WERI-Rb-1 (cell line): ENCODE measurements at regions not wholly inside any gene's neighbourhood (a gene's known extent, or its start where the extent isn't known, plus 50 kb on each side); places are given as distances from the start of the nearest gene placed in this dataset.

Experiments
- DNase-seq: peaks from one replicate; pipeline ENCODE4 v3.0.0-alpha.2; 2020
- H3K27ac ChIP-seq: fragments of 250-450 bp; sonication (Bioruptor Pico); 2 replicates; pipeline ENCODE4 v1.5.1; 2020; ENCODE audit warnings: mild to moderate bottlenecking, moderate library complexity
- H3K27me3 ChIP-seq: fragments of 250-450 bp; sonication (Bioruptor Pico); 2 replicates; pipeline ENCODE4 v1.5.1; 2021; ENCODE audit warnings: mild to moderate bottlenecking, low read depth, moderate library complexity; ENCODE audit not compliant: insufficient read depth, severe bottlenecking
- H3K36me3 ChIP-seq: fragments of 250-450 bp; sonication (Bioruptor Pico); 2 replicates; pipeline ENCODE4 v1.5.1; 2020; ENCODE audit warnings: mild to moderate bottlenecking, moderate library complexity
- H3K4me3 ChIP-seq: 2 replicates; pipeline ENCODE4 v1.5.1; 2011; ENCODE audit warnings: low read depth, mild to moderate bottlenecking, control low read depth, low read length
- H3K9me3 ChIP-seq: fragments of 250-450 bp; sonication (Bioruptor Pico); 2 replicates; pipeline ENCODE4 v1.5.1; 2021; ENCODE audit warnings: mild to moderate bottlenecking, moderate library complexity; ENCODE audit not compliant: severe bottlenecking
- TF ChIP-seq, protein P1 (sequence below): IDR thresholded peaks from 2 replicates; pipeline ENCODE4 v1.5.1; 2011; ENCODE audit warnings: low read depth, mild to moderate bottlenecking, control low read depth, inconsistent platforms, low read length

DNA sequence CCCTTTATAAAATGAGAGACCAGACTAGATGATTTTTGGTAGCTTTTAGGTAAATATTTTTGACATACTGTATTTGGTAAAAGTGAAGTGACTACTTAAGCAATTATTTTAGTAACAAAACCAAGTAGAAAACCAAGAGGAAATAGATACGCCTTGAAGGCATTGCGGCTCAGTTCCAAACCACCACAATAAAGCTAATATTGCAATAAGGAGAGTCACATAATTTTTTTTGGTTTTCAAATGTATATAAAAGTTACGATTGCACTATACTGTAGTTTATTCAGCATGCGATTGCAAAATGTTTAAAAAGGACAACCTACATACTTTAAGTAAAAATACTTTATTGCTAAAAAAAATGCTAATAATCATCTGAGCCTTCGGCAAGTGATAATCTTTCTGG, 581.7 kb upstream of the POT1 start:
- DNase-seq = no peak
- H3K36me3 ChIP-seq = no peaks in the 10 kb centered on the region
- no peaks in the 10 kb centered on the region for H3K9me3 ChIP-seq
- no peak overlapping the region for H3K27ac ChIP-seq
- no peaks in the 10 kb centered on the region for H3K27me3 ChIP-seq
- TF ChIP-seq, protein P1, sequence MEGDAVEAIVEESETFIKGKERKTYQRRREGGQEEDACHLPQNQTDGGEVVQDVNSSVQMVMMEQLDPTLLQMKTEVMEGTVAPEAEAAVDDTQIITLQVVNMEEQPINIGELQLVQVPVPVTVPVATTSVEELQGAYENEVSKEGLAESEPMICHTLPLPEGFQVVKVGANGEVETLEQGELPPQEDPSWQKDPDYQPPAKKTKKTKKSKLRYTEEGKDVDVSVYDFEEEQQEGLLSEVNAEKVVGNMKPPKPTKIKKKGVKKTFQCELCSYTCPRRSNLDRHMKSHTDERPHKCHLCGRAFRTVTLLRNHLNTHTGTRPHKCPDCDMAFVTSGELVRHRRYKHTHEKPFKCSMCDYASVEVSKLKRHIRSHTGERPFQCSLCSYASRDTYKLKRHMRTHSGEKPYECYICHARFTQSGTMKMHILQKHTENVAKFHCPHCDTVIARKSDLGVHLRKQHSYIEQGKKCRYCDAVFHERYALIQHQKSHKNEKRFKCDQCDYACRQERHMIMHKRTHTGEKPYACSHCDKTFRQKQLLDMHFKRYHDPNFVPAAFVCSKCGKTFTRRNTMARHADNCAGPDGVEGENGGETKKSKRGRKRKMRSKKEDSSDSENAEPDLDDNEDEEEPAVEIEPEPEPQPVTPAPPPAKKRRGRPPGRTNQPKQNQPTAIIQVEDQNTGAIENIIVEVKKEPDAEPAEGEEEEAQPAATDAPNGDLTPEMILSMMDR = no peak
- H3K4me3 ChIP-seq = no peak overlapping the region

DNA sequence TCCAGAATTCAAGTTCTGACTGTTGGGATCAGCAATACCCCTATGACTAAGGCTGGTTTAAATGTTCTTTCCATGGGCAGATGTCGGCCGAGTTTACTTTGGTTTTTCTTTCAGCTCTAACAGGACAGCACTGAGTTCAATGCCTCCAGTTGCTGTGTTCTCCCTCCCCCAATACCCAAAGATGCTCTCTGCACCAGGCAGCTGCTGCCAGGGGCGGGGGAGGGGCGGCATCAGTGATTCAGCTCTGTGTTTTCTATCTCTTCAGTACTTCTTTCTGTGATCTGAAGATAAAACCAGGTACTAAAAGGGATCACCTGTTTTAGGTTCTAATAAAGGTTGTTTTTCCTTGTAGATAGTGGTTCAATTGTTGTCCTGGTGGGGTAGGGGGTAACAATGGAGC, 576.7 kb upstream of the POT1 start:
- no peak overlapping the region for H3K27ac ChIP-seq
- no peaks in the 10 kb centered on the region for H3K36me3 ChIP-seq
- peaks cover 8% of the 10 kb centered on the region for H3K9me3 ChIP-seq
- H3K27me3 ChIP-seq = no peaks in the 10 kb centered on the region
- no peak overlapping the region for H3K4me3 ChIP-seq
- DNase-seq = no peak
- TF ChIP-seq, protein P1 = no peak

GRCh38 chr7:125504848-125505247, 575.2 kb upstream of the POT1 start:
- no peaks in the 10 kb centered on the region for H3K27me3 ChIP-seq

GRCh38 chr7:125495997-125496396, 566.4 kb upstream of the POT1 start:
- Histone ChIP-seq H3K9me3 (peaks cover 8% of the 10 kb centered on the region), H3K27ac (no peak overlapping the region), H3K4me3 (no peak overlapping the region), H3K36me3 (no peaks in the 10 kb centered on the region), H3K27me3 (no peaks in the 10 kb centered on the region)
- TF ChIP-seq, protein P1 = no peak
- no peak for DNase-seq

More at GRCh38 chr7:125504848-125505247, 575.2 kb upstream of the POT1 start:
- peaks cover 11% of the 10 kb centered on the region for H3K9me3 ChIP-seq
- no peak for DNase-seq
- H3K4me3 ChIP-seq = no peak overlapping the region
- TF ChIP-seq, protein P1 = no peak
- H3K27ac ChIP-seq = no peak overlapping the region
- H3K36me3 ChIP-seq = no peaks in the 10 kb centered on the region

GRCh38 chr7:125492521-125492920, 562.9 kb upstream of the POT1 start:
- H3K27me3 ChIP-seq = no peaks in the 10 kb centered on the region
- TF ChIP-seq, protein P1 = no peak
- no peak overlapping the region for H3K4me3 ChIP-seq

DNA sequence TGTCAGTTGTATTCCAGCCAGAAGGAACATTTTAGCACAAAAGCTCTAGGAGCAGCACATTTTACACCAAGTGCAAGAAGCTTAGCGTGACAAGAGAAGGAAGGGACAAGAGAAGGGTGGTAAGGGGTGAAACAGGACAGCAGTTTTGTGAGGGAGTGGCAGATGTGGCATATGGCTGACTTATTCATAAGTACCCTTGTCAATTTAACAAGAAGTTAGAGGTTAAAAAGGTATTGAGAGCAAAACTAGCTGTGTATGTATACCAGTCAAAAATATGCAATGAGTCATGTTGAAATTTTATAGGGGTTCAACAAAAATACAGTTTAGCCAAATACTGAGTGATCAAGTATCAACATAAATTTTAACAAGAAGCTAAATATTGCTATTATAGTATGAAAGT, 561.5 kb upstream of the POT1 start:
- DNase-seq = no peak
- no peaks in the 10 kb centered on the region for H3K9me3 ChIP-seq
- TF ChIP-seq, protein P1 = no peak
- no peaks in the 10 kb centered on the region for H3K27me3 ChIP-seq
- H3K27ac ChIP-seq = no peak overlapping the region
- H3K4me3 ChIP-seq = no peak overlapping the region
- H3K36me3 ChIP-seq = no peaks in the 10 kb centered on the region

More at GRCh38 chr7:125492521-125492920, 562.9 kb upstream of the POT1 start:
- Histone ChIP-seq H3K9me3 (no peaks in the 10 kb centered on the region), H3K27ac (no peak overlapping the region), H3K36me3 (no peaks in the 10 kb centered on the region)
- no peak for DNase-seq
